HUES6 (cell line): ENCODE measurements at regions not wholly inside any gene's neighbourhood (a gene's known extent, or its start where the extent isn't known, plus 50 kb on each side); places are given as distances from the start of the nearest gene placed in this dataset.
"Not testable (repeated sequence)": the region's sequence is repeated elsewhere in the genome, so short reads cannot be mapped to it uniquely, and the experiment has no call there.

Source experiments
- H3K27ac ChIP-seq: 2 replicates; pipeline ENCODE4 v1.7.0; 2013; ENCODE audit warnings: low read depth, mild to moderate bottlenecking, low read length, inconsistent platforms
- H3K27me3 ChIP-seq: 2 replicates; pipeline ENCODE4 v1.6.1; 2013; ENCODE audit warnings: low read length; ENCODE audit not compliant: control insufficient read depth, insufficient read depth
- H3K36me3 ChIP-seq: 2 replicates; pipeline ENCODE4 v1.6.1; 2013; ENCODE audit warnings: low read length; ENCODE audit not compliant: control insufficient read depth, insufficient read depth
- H3K4me1 ChIP-seq: 2 replicates; pipeline ENCODE4 v1.6.1; 2013; ENCODE audit warnings: low read length; ENCODE audit not compliant: control insufficient read depth, insufficient read depth
- H3K4me3 ChIP-seq: 2 replicates; pipeline ENCODE4 v1.5.1; 2013; ENCODE audit warnings: low read depth, low read length
- H3K9ac ChIP-seq: one replicate; pipeline ENCODE4 v1.6.1; 2013; ENCODE audit warnings: mild to moderate bottlenecking, low read length
- H3K9me3 ChIP-seq: 2 replicates; pipeline ENCODE4 v1.6.1; 2013; ENCODE audit warnings: low read depth, low read length; ENCODE audit not compliant: control insufficient read depth, insufficient read depth

DNA sequence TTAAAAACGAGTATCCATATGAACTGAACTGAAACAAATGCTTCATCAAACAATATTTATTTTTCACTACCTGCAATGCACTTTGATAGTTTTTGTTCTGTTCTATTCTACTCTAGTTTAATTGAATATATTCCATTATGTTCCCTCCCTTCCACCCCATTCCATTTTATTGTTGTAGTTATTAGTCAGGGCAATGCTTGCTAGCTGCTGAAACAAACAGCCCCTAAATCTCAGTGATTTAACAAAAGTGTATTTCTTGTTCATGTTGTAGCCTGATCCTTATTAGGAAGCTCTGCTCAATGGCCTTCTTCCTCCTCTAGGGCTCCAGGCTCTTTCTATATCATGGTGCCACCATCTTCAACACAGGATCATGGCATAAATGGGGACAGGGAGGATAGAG, 122.3 kb upstream of the RAI2 start:
- Histone ChIP-seq H3K4me3 (no peak overlapping the region), H3K9me3 (peaks cover 3% of the 10 kb centered on the region; the same call in 1 of the 2 replicates), H3K36me3 (no peaks in the 10 kb centered on the region), H3K4me1 (no peaks in the 10 kb centered on the region), H3K27ac (no peak overlapping the region), H3K9ac (no peak overlapping the region), H3K27me3 (peaks cover 15% of the 10 kb centered on the region; the same call in 1 of the 2 replicates)

- H3K4me1 ChIP-seq = no peaks in the 10 kb centered on the region
- no peak overlapping the region for H3K9ac ChIP-seq
- peaks cover 15% of the 10 kb centered on the region for H3K27me3 ChIP-seq
- H3K27ac ChIP-seq = no peak overlapping the region
- no peak overlapping the region for H3K4me3 ChIP-seq
- H3K9me3 ChIP-seq = no peaks in the 10 kb centered on the region
- H3K36me3 ChIP-seq = no peaks in the 10 kb centered on the region
Measured at GRCh38 chrX:17977696-17978095, 116.6 kb upstream of the RAI2 start.

- Histone ChIP-seq H3K4me1 (no peaks in the 10 kb centered on the region), H3K9ac (no peak overlapping the region), H3K27ac (no peak overlapping the region), H3K36me3 (no peaks in the 10 kb centered on the region), H3K4me3 (no peak overlapping the region), H3K27me3 (peaks cover 14% of the 10 kb centered on the region), H3K9me3 (no peaks in the 10 kb centered on the region)
Measured at GRCh38 chrX:17976955-17977354, 115.9 kb upstream of the RAI2 start.

DNA sequence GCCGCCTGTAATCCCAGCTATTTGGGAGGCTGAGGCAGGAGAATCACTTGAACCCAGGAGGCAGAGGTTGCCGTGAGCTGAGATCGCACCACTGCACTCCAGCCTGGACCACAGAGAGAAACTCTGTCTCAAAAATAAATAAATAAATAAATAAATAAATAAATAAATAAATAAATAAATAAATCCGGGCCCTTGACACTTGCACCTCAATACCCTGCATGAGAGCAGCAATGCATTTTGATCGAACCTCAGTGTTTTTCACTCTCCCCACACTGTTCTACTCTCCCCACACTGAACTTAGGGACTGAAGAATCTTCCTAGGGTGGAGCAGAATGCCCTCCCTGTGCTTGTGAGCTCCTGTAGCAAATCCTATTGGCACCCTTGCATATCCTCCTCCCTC, 114.3 kb upstream of the RAI2 start:
- not testable (repeated sequence) for H3K36me3 ChIP-seq, H3K9me3 ChIP-seq, H3K4me3 ChIP-seq, H3K4me1 ChIP-seq, H3K27ac ChIP-seq, H3K9ac ChIP-seq
- peaks cover 14% of the 10 kb centered on the region for H3K27me3 ChIP-seq

DNA sequence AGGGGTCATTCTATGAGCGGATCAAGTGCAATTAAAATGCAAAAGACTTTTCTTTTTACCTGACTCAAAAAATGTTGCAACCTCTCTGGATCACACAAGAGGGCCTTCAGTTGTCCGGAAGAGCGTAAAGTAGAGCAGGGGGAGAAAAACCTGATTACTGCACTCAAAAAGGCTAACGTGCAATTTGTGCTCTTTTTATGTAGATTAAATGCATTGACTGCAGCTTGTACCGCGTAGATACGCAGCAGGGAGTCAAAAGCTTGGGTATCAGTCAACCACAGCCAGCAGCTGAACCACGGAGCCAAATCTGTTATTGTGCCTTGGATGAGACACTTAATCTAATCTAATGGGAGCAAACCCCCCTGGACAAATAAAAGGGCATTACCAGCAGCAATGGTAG, 107.3 kb upstream of the RAI2 start:
- Histone ChIP-seq H3K9ac (no peak overlapping the region), H3K27ac (no peak overlapping the region), H3K9me3 (no peaks in the 10 kb centered on the region)

GRCh38 chrX:17967888-17968287, 106.8 kb upstream of the RAI2 start:
- no peaks in the 10 kb centered on the region for H3K36me3 ChIP-seq
- H3K4me1 ChIP-seq = peaks cover 10% of the 10 kb centered on the region; the same call in 1 of the 2 replicates
- no peaks in the 10 kb centered on the region for H3K9me3 ChIP-seq
- H3K27me3 ChIP-seq = peaks cover 7% of the 10 kb centered on the region; the same call in 1 of the 2 replicates
- H3K9ac ChIP-seq = no peak overlapping the region
- H3K27ac ChIP-seq = no peak overlapping the region
- no peak overlapping the region for H3K4me3 ChIP-seq

More for the DNA sequence above, 107.3 kb upstream of the RAI2 start:
- H3K36me3 ChIP-seq = no peaks in the 10 kb centered on the region
- no peak overlapping the region for H3K4me3 ChIP-seq
- peaks cover 7% of the 10 kb centered on the region; the same call in 1 of the 2 replicates for H3K27me3 ChIP-seq
- peaks cover 10% of the 10 kb centered on the region; the same call in 1 of the 2 replicates for H3K4me1 ChIP-seq

- H3K27me3 ChIP-seq = peaks cover 10% of the 10 kb centered on the region; the same call in 1 of the 2 replicates
- H3K4me3 ChIP-seq = no peak overlapping the region
- no peak overlapping the region for H3K9ac ChIP-seq
- peaks cover 10% of the 10 kb centered on the region; the same call in 1 of the 2 replicates for H3K4me1 ChIP-seq
- no peaks in the 10 kb centered on the region for H3K9me3 ChIP-seq
- no peaks in the 10 kb centered on the region for H3K36me3 ChIP-seq
- H3K27ac ChIP-seq = no peak overlapping the region
Measured at GRCh38 chrX:17964871-17965270, 103.8 kb upstream of the RAI2 start.

GRCh38 chrX:17960891-17961290, 99.8 kb upstream of the RAI2 start:
- Histone ChIP-seq H3K4me3 (no peak overlapping the region), H3K9me3 (no peaks in the 10 kb centered on the region), H3K27me3 (peaks cover 10% of the 10 kb centered on the region; the same call in 1 of the 2 replicates), H3K4me1 (no peaks in the 10 kb centered on the region), H3K36me3 (no peaks in the 10 kb centered on the region), H3K27ac (no peak overlapping the region), H3K9ac (no peak overlapping the region)

DNA sequence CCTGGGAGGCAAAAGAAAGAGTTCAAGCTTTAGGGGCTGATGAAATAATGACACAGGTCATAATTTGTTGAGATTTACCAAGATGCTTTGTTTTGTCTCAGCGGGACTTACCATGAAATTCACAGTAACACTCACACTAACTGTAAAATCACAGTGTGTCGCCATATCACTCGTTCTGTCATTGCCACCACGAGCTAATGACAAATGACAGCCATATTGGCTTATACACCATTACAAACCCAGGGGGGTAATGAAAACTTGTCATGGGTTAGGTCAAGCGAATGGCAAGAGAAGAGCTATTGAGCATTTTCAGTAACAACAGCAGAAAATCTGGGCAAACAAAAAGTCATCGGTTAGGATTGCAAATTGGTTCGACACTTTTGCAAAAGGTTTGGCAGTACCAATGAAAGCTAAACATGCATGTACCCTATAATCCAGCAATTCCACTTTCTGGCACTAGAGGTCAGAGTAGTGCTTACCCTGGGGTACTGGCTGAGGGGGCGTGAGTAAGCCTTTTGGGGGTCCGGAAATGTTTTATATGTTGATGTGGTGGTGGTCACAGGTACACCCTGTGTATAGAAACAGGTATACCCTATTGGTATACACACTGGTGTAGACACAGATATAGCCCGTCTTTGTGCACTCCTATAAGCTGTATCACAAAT, 83.9 kb upstream of the RAI2 start:
- Histone ChIP-seq H3K9ac (no peak overlapping the region), H3K9me3 (no peaks in the 10 kb centered on the region), H3K27ac (no peak overlapping the region), H3K4me3 (no peak overlapping the region), H3K36me3 (no peaks in the 10 kb centered on the region), H3K4me1 (peaks cover 4% of the 10 kb centered on the region; the same call in 1 of the 2 replicates), H3K27me3 (peaks cover 1% of the 10 kb centered on the region; the same call in 1 of the 2 replicates)

- H3K9me3 ChIP-seq, H3K36me3 ChIP-seq, H3K27ac ChIP-seq, H3K4me3 ChIP-seq, H3K9ac ChIP-seq, H3K27me3 ChIP-seq: not testable (repeated sequence)
- H3K4me1 ChIP-seq = peaks cover 11% of the 10 kb centered on the region; the same call in 1 of the 2 replicates
Measured at GRCh38 chrX:17941171-17941570, 80.1 kb upstream of the RAI2 start.

DNA sequence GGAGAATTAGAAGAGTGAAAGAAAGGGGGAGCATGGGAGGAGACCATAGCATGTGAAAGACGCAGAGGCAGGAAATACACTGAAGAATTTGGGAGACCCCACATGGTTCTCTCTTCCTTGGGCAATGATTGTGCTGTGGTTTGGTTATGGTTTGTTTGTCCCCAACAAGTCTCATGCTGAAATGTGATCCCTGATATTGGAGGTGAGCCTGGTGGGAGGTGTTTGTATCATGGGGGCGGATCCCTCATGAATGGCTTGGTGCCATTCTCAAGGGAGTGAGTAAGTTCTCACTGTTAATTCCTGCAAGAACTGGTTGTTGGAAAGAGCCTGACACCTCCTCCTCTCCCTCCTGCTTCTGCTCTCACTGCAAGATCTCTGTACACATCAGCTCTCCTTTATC, 78.6 kb upstream of the RAI2 start:
- Histone ChIP-seq H3K27me3 (no peaks in the 10 kb centered on the region; the same call in 1 of the 2 replicates), H3K9ac (no peak overlapping the region), H3K27ac (no peak overlapping the region), H3K4me1 (peaks cover 11% of the 10 kb centered on the region; the same call in 1 of the 2 replicates), H3K36me3 (no peaks in the 10 kb centered on the region), H3K4me3 (no peak overlapping the region), H3K9me3 (no peaks in the 10 kb centered on the region)
